Endothelial cell of umbilical vein (primary cell): ENCODE measurements at regions not wholly inside any gene's neighbourhood (a gene's known extent, or its start where the extent isn't known, plus 50 kb on each side); places are given as distances from the start of the nearest gene placed in this dataset.

Experiments used
- BruUV-seq: library from RNA; stranded (reverse); fragments of 400-500 nt; replicated peaks from 2 replicates; lab custom pipeline; 2021; lab: Mats Ljungman, UMichigan
- CTCF ChIA-PET: fragments of 300-600, 350-600 bp; sonication (Branson Sonifier 250); formaldehyde crosslinking; loops from one replicate; lab custom pipeline; 2021; ENCODE audit warnings: antibody characterized with exemption, inconsistent platforms; lab: Charles Lee
- POLR2A ChIA-PET: fragments of 300-600, 350-600 bp; sonication (Branson Sonifier 250); formaldehyde crosslinking; loops from one replicate; lab custom pipeline; 2021; ENCODE audit warnings: antibody characterized with exemption, inconsistent platforms; lab: Charles Lee
- DNase-seq: peaks from one replicate; pipeline ENCODE4 v3.0.0-alpha.2; 2011; ENCODE audit warnings: low read depth, low spot score
- FAIRE-seq: peaks from 2 replicates; lab custom pipeline; 2011; peaks lifted over from hg19 to GRCh38; lab: Jason Lieb, UNC
- H2AFZ ChIP-seq: 2 replicates; pipeline ENCODE4 v1.6.0; 2012; ENCODE audit warnings: low read depth, low read length, control low read depth, inconsistent platforms
- H3K27ac ChIP-seq: 2 replicates; pipeline ENCODE4 v1.5.1; 2011; ENCODE audit warnings: low read depth, mild to moderate bottlenecking, control low read depth, low read length, moderate library complexity; ENCODE audit not compliant: insufficient read depth
- H3K27me3 ChIP-seq, 2 experiments: 2 replicates each; pipeline versions ENCODE4 v1.6.0 to v1.6.1; 2011; ENCODE audit warnings: low read length in 2 of 2, mixed read lengths in 1 of 2; ENCODE audit not compliant: control insufficient read depth in 2 of 2, insufficient read depth in 2 of 2
- H3K36me3 ChIP-seq, 2 experiments: 2 replicates in 1 of 2; 3 replicates in 1 of 2; pipeline ENCODE4 v1.5.1; 2011; ENCODE audit warnings: low read length in 2 of 2, mild to moderate bottlenecking in 1 of 2, moderate library complexity in 1 of 2; ENCODE audit not compliant: control insufficient read depth in 2 of 2, insufficient read depth in 2 of 2; ENCODE audit errors: extremely low read depth in 1 of 2
- H3K4me1 ChIP-seq: 3 replicates; pipeline ENCODE4 v1.5.1; 2011; ENCODE audit warnings: mild to moderate bottlenecking, low read length; ENCODE audit not compliant: control insufficient read depth, insufficient read depth; ENCODE audit errors: extremely low read depth
- H3K4me2 ChIP-seq: 2 replicates; pipeline ENCODE4 v1.6.1; 2011; ENCODE audit warnings: low read length, control low read depth, mixed read lengths; ENCODE audit not compliant: insufficient read depth
- H3K4me3 ChIP-seq, 3 experiments: fragments of 200-600 bp in 1 of 3; sonication (generic), shearing (Covaris generic) in 1 of 3; replicated peaks in 1 of 3; 2 replicates each; pipeline ENCODE4 v1.5.1; 2011 to 2016; ENCODE audit warnings: control low read depth in 3 of 3, low read length in 3 of 3, mild to moderate bottlenecking in 2 of 3, inconsistent platforms in 1 of 3, low read depth in 1 of 3, moderate library complexity in 1 of 3; ENCODE audit not compliant: insufficient read depth in 1 of 3
- H3K79me2 ChIP-seq: 2 replicates; pipeline ENCODE4 v1.6.0; 2012; ENCODE audit warnings: low read length, inconsistent platforms; ENCODE audit not compliant: control insufficient read depth, insufficient read depth
- H3K9ac ChIP-seq: replicated peaks from 2 replicates; pipeline ENCODE3; 2011; ENCODE audit warnings: low read length, control low read depth; ENCODE audit not compliant: insufficient read depth; ENCODE audit errors: extremely low read depth
- H3K9me1 ChIP-seq: replicated peaks from 3 replicates; pipeline ENCODE4 v1.6.0; 2011; ENCODE audit warnings: mild to moderate bottlenecking, low read length; ENCODE audit not compliant: control insufficient read depth, insufficient read depth; ENCODE audit errors: extremely low read depth
- H3K9me3 ChIP-seq: replicated peaks from 2 replicates; pipeline ENCODE4 v1.5.1; 2012; ENCODE audit warnings: low read length, inconsistent platforms; ENCODE audit not compliant: control insufficient read depth, insufficient read depth
- H4K20me1 ChIP-seq: replicated peaks from 2 replicates; pipeline ENCODE3; 2011; ENCODE audit warnings: mild to moderate bottlenecking, low read length; ENCODE audit not compliant: control insufficient read depth, insufficient read depth; ENCODE audit errors: extremely low read depth
- CTCF ChIP-seq, 2 donors: IDR thresholded peaks; 1 replicate in 1 of 2; 2 replicates in 1 of 2; pipeline ENCODE4 v1.5.1; 2011; ENCODE audit warnings: low read length in 2 of 2, mild to moderate bottlenecking in 2 of 2, moderate library complexity in 2 of 2, control low read depth in 1 of 2, inconsistent platforms in 1 of 2, low read depth in 1 of 2; ENCODE audit not compliant: insufficient read depth in 1 of 2; ENCODE audit errors: extremely low read depth in 1 of 2
- EZH2 ChIP-seq: IDR thresholded peaks from 2 replicates; pipeline ENCODE4 v1.6.1; 2012; ENCODE audit warnings: borderline replicate concordance, low read depth, mild to moderate bottlenecking, moderate library complexity, low read length, inconsistent platforms; ENCODE audit not compliant: severe bottlenecking
- FOS ChIP-seq: IDR thresholded peaks from 2 replicates; pipeline ENCODE4 v1.6.1; 2011; ENCODE audit warnings: mild to moderate bottlenecking, low read length, moderate library complexity, borderline replicate concordance; ENCODE audit not compliant: insufficient read depth
- GATA2 ChIP-seq: IDR thresholded peaks from 2 replicates; pipeline ENCODE4 v1.7.0; 2011; ENCODE audit warnings: low read depth, mild to moderate bottlenecking, moderate library complexity, mixed read lengths, low read length; ENCODE audit not compliant: insufficient read length, insufficient read depth
- JUN ChIP-seq: IDR thresholded peaks from 2 replicates; pipeline ENCODE4 v1.6.1; 2011; ENCODE audit warnings: borderline replicate concordance, low read depth; ENCODE audit not compliant: insufficient read length, insufficient read depth
- MAX ChIP-seq: IDR thresholded peaks from 2 replicates; pipeline ENCODE4 v1.6.1; 2011; ENCODE audit not compliant: insufficient read depth, insufficient read length
- MYC ChIP-seq: IDR thresholded peaks from one replicate; pipeline ENCODE4 v1.6.1; 2011; ENCODE audit warnings: mild to moderate bottlenecking, low read depth, low read length
- POLR2A ChIP-seq: IDR thresholded peaks from 2 replicates; pipeline ENCODE4 v1.6.1; 2012; ENCODE audit warnings: low read depth, mild to moderate bottlenecking, control low read depth, low read length
- POLR2AphosphoS5 ChIP-seq: IDR thresholded peaks from 2 replicates; pipeline ENCODE4 v1.6.1; 2012; ENCODE audit warnings: low read depth, mild to moderate bottlenecking, control low read depth, low read length, moderate library complexity; ENCODE audit not compliant: insufficient read depth
- dilution Hi-C: fragments of 300-500 bp; cut with MboI; formaldehyde crosslinking; loops from one replicate; pipeline ENCODE4 v1.15.0; 2019; ENCODE audit warnings: low sequenced_read_pairs; ENCODE audit not compliant: extremely low pct_ligation_motif_present
- intact Hi-C: fragments of 100-400 bp; cut with micrococcal nuclease; formaldehyde crosslinking; loops from one replicate; pipeline ENCODE4 v1.10.0; 2022

GRCh38 chr7:152571068-152571467 lies 104.9 kb downstream of the XRCC2 start:
- no peak for DNase-seq
- H2AFZ ChIP-seq = no peak overlapping the region
- H3K4me1 ChIP-seq = no peaks in the 10 kb centered on the region
- H3K79me2 ChIP-seq = no peaks in the 10 kb centered on the region
- ChIA-PET CTCF (no interaction called here), POLR2A (no interaction called here)
- H3K27me3 ChIP-seq = no peaks in the 10 kb centered on the region
- H3K4me2 ChIP-seq = no peak overlapping the region
- dilution Hi-C loops (no loop called here), intact Hi-C loops (no loop called here)
- H4K20me1 ChIP-seq = no peaks in the 10 kb centered on the region
- H3K9me1 ChIP-seq = no peaks in the 10 kb centered on the region
- no peak overlapping the region for H3K9ac ChIP-seq
- no peaks in the 10 kb centered on the region for H3K9me3 ChIP-seq
- no peak for FAIRE-seq
- no peak for TF ChIP-seq MYC
- TF ChIP-seq POLR2A = no peak
- no peak for TF ChIP-seq EZH2
- no peak for TF ChIP-seq JUN
- no peak for TF ChIP-seq GATA2
- no peak for TF ChIP-seq POLR2AphosphoS5
- no peak for TF ChIP-seq FOS
- no peak for TF ChIP-seq CTCF (IDR thresholded peaks at IDR 0.05; ENCODE audit: extremely low read depth in 1 of 2, insufficient read depth in 1 of 2, low read depth in 1 of 2, low read length in 2 of 2)
- TF ChIP-seq MAX = no peak
- BruUV-seq = no TSS peak
- H3K4me3 ChIP-seq = no peak overlapping the region
- H3K27ac ChIP-seq = no peak overlapping the region
- H3K36me3 ChIP-seq = no peaks in the 10 kb centered on the region
